ENCODE measurements at regions not wholly inside any gene's neighbourhood (a gene's known extent, or its start where the extent isn't known, plus 50 kb on each side); places are given as distances from the start of the nearest gene placed in this dataset.

DNA sequence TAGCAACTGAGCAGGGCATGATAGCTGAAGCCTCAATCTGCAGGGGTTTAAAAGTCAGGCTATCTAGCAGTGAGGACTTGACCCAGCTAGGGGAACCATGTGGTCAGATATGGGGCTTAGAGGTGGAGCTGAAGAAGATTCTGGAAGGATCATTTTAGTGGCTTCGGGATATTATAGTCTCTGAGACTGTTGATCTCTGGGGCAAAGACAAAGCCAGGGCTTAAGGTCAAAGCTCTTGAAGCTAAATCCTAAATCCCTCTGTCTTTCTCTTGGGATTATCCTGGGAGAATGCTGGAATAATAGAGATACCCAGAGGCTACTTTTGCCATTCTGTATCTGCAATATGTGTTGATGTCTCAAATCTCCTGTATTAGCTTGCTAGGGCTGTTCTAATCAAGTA, 132.2 kb downstream of the DHX35 start:
- TF ChIP-seq POLR2A (IDR thresholded peaks at IDR 0.05; ENCODE audit: low read length) (no peak), GATA1 (IDR thresholded peaks at IDR 0.05; ENCODE audit: low read depth, low read length) (no peak)
- no peak for DNase-seq

DNA sequence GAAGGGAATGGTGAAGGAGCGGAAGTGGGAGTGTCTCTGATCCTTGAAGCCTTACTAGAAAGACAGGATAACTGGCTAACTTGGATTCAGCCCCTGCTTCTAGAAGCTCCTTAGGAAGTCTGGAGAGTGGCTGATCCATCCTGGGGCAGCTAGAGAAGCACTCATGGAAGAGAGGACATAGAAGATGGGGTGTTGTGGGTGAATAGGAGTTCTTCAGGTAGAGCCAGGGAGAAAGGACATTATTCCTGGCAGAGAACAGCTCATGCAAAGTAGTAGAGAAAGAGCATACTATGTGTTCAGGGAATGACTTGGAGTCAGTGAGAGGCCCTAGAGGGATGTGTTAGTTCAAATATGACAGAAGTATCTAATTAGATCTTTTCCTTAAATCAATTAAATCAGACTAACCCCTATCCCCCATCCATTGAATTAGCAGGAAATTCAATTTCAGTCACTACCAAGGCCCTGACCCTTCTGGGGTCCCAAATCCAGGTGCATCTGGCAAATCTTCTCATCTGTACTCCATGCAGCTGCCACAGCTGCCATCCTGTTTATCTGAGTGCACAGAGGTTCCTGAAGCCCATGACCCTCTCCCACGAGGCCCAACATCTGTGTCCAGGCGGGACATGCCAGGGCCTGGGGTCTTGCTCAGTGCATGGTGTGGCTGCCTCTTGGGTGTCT, 130.7 kb downstream of the DHX35 start:
- no peak for TF ChIP-seq GATA1 (IDR thresholded peaks at IDR 0.05; ENCODE audit: low read depth, low read length)
- TF ChIP-seq POLR2A (IDR thresholded peaks at IDR 0.05; ENCODE audit: low read length), result no peak
- no peak for DNase-seq

DNA sequence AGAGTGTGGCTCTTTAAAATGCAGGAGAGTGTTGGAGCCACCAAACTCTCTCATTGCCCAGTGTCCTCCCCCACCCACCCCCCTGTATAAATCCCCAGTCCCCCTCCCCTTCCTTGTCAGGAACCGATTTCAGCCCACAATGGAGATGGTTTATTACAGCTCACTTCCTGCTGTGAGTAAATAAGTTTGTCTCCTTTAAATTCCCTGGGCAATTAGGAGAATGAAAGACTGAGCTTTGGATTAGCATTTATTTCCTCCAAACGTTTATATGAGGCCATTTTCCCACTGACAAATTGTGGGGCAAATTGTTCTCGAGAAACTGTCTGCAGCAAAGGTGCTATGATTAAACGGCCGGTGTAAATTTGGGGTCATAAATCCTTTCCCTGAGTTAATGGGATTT, 128.8 kb downstream of the DHX35 start:
- no peak for DNase-seq
- TF ChIP-seq POLR2A (IDR thresholded peaks at IDR 0.05; ENCODE audit: low read length), result no peak
- no peak for TF ChIP-seq GATA1 (IDR thresholded peaks at IDR 0.05; ENCODE audit: low read depth, low read length)

DNA sequence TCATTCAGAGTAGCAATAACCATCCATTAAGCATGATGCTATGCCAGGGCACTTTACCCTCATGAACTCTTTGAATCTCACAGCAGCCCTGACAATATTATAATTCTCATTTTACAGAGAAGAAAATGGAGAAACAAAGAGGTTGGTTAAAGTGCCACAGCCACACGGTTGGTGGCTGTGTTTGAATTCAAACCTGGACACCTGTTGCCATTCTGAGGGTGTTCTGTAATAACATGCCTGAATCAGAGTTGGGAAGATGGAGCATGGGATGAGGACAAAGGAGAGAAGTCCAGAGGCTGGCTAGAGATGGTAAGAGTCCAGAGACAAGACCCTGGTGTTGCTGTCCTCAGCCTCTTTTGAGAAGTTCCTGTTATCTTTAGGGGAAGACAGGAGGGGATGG, 127.7 kb downstream of the DHX35 start:
- DNase-seq, result no peak
- no peak for TF ChIP-seq POLR2A (IDR thresholded peaks at IDR 0.05; ENCODE audit: low read length)
- no peak for TF ChIP-seq GATA1 (IDR thresholded peaks at IDR 0.05; ENCODE audit: low read depth, low read length)
